Fibroblast of lung (primary cell): ENCODE measurements at regions not wholly inside any gene's neighbourhood (a gene's known extent, or its start where the extent isn't known, plus 50 kb on each side); places are given as distances from the start of the nearest gene placed in this dataset.
"Not testable (repeated sequence)": the region's sequence is repeated elsewhere in the genome, so short reads cannot be mapped to it uniquely, and the experiment has no call there.

ENCODE experiments used
- DNase-seq, 2 donors: peaks; one replicate each; pipeline versions ENCODE4 v3.0.0 to v3.0.0-alpha.2; 2010; ENCODE audit warnings: low read depth in 2 of 2
- H2AFZ ChIP-seq: 2 replicates; pipeline ENCODE4 v1.5.1; 2012; ENCODE audit warnings: low read length, control low read depth, inconsistent platforms
- H3K27ac ChIP-seq: 2 replicates; pipeline ENCODE4 v1.5.1; 2011; ENCODE audit warnings: low read length, control low read depth; ENCODE audit not compliant: insufficient read depth
- H3K27me3 ChIP-seq: 2 replicates; pipeline ENCODE4 v1.5.1; 2011; ENCODE audit warnings: mild to moderate bottlenecking, low read length; ENCODE audit not compliant: control insufficient read depth, insufficient read depth
- H3K36me3 ChIP-seq: 2 replicates; pipeline ENCODE4 v1.5.1; 2011; ENCODE audit warnings: low read length; ENCODE audit not compliant: control insufficient read depth, insufficient read depth
- H3K4me1 ChIP-seq: 2 replicates; pipeline ENCODE4 v1.5.1; 2011; ENCODE audit warnings: low read length; ENCODE audit not compliant: control insufficient read depth, insufficient read depth; ENCODE audit errors: extremely low read depth
- H3K4me2 ChIP-seq: 2 replicates; pipeline ENCODE4 v1.5.1; 2011; ENCODE audit warnings: low read length, control low read depth; ENCODE audit not compliant: insufficient read depth; ENCODE audit errors: extremely low read depth
- H3K4me3 ChIP-seq, 4 experiments: fragments of 200-600 bp in 1 of 4; sonication (generic) in 1 of 4; replicated peaks in 1 of 4; 2 replicates each; pipeline ENCODE4 v1.5.1; 2011 to 2016; ENCODE audit warnings: low read length in 4 of 4, low read depth in 3 of 4, mild to moderate bottlenecking in 3 of 4, control low read depth in 2 of 4, inconsistent platforms in 1 of 4, mixed read lengths in 1 of 4; ENCODE audit not compliant: insufficient read depth in 1 of 4; ENCODE audit errors: control extremely low read depth in 1 of 4
- H3K79me2 ChIP-seq: 2 replicates; pipeline ENCODE4 v1.5.1; 2012; ENCODE audit warnings: mild to moderate bottlenecking, low read length, inconsistent platforms; ENCODE audit not compliant: control insufficient read depth, insufficient read depth
- H3K9ac ChIP-seq: 2 replicates; pipeline ENCODE4 v1.5.1; 2011; ENCODE audit warnings: mild to moderate bottlenecking, low read length, control low read depth; ENCODE audit not compliant: insufficient read depth
- H3K9me3 ChIP-seq: 2 replicates; pipeline ENCODE4 v1.5.1; 2012; ENCODE audit warnings: low read depth, low read length; ENCODE audit not compliant: control insufficient read depth, insufficient read depth
- H4K20me1 ChIP-seq: 2 replicates; pipeline ENCODE4 v1.5.1; 2011; ENCODE audit warnings: low read length; ENCODE audit not compliant: control insufficient read depth, insufficient read depth; ENCODE audit errors: extremely low read depth
- EZH2 ChIP-seq: IDR thresholded peaks from 2 replicates; pipeline ENCODE4 v1.5.1; 2012; ENCODE audit warnings: low read length, control low read depth, mild to moderate bottlenecking; ENCODE audit errors: missing control alignments
- TF ChIP-seq, protein P1 (sequence below), 2 donors: IDR thresholded peaks in 1 of 2; conservative IDR thresholded peaks in 1 of 2; 1 replicate in 1 of 2; 2 replicates in 1 of 2; pipeline ENCODE4 v1.5.1; 2011 to 2012; ENCODE audit warnings: low read length in 2 of 2, control low read depth in 1 of 2, inconsistent platforms in 1 of 2, low read depth in 1 of 2, mild to moderate bottlenecking in 1 of 2

DNA sequence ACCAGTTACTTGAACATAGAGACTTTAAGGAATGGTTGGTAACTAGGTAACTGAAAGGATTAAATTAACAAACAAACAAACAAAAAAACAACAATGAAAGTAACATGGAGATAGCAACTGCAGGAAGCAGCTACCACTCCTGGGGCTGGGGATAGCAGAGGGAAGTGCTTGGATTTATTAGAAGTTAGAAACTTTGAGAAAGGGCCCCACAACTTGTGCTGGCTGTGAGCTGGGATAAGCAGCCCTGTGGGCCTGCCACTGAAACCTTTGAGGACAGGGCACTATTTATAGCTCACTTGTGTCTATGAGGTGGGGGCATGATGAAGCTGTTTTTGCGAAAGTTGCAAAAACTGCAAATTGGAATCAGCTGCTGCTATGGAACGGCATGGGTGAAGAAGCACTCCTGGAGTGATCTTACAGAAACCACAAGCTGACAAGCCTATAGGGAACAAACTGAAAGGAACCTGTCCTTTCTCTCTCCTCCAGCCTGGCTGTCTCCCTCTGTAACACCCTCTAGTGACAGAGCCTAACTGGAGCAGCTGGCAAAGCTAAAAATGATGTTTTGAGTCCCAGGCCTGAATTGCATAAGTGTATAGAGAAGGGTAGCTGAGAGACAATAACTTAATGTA lies 91.4 kb upstream of the RANBP6 start:
- H3K36me3 ChIP-seq, result no peaks in the 10 kb centered on the region
- no peaks in the 10 kb centered on the region for H3K79me2 ChIP-seq
- no peaks in the 10 kb centered on the region for H4K20me1 ChIP-seq
- H3K4me1 ChIP-seq, result no peaks in the 10 kb centered on the region
- DNase-seq, result peak; percentile 2 to 34
- no peaks in the 10 kb centered on the region for H3K9me3 ChIP-seq
- H3K4me3 ChIP-seq, result no peak overlapping the region
- H3K4me2 ChIP-seq, result peak overlapping the region; percentile 32
- no peak for TF ChIP-seq EZH2
- TF ChIP-seq, protein P1, sequence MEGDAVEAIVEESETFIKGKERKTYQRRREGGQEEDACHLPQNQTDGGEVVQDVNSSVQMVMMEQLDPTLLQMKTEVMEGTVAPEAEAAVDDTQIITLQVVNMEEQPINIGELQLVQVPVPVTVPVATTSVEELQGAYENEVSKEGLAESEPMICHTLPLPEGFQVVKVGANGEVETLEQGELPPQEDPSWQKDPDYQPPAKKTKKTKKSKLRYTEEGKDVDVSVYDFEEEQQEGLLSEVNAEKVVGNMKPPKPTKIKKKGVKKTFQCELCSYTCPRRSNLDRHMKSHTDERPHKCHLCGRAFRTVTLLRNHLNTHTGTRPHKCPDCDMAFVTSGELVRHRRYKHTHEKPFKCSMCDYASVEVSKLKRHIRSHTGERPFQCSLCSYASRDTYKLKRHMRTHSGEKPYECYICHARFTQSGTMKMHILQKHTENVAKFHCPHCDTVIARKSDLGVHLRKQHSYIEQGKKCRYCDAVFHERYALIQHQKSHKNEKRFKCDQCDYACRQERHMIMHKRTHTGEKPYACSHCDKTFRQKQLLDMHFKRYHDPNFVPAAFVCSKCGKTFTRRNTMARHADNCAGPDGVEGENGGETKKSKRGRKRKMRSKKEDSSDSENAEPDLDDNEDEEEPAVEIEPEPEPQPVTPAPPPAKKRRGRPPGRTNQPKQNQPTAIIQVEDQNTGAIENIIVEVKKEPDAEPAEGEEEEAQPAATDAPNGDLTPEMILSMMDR (conservative IDR thresholded peaks at IDR 0.05 in 1 of 2, IDR thresholded peaks at IDR 0.05 in 1 of 2; ENCODE audit: low read depth in 1 of 2, low read length in 2 of 2), result peak; percentile 31 to 38
- no peak overlapping the region for H3K9ac ChIP-seq
- no peak overlapping the region for H3K27ac ChIP-seq
- no peaks in the 10 kb centered on the region for H3K27me3 ChIP-seq
- H2AFZ ChIP-seq, result no peak overlapping the region

DNA sequence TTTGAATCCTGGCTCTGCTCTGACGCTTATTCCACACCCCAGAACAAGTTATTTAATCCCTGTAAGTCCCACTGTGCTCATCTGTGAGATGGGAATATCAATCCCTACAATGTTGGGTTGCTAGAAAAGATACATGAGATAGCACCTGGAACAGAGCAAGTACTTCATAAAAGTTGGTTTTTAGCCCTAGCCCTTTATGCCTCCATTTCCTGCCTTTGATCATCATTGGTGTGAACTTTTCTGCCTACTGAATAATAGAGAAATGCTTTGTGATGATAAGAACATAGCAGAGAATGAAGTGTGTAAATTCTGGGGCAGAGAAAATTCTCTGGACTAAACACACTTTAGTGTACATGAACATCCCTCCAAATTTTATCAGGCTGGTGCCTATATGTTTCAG lies 90.3 kb upstream of the RANBP6 start:
- Histone ChIP-seq H3K36me3 (no peaks in the 10 kb centered on the region), H3K4me3 (no peak overlapping the region), H4K20me1 (no peaks in the 10 kb centered on the region), H3K79me2 (no peaks in the 10 kb centered on the region), H3K4me1 (no peaks in the 10 kb centered on the region), H3K9me3 (no peaks in the 10 kb centered on the region), H2AFZ (no peak overlapping the region), H3K4me2 (no peak overlapping the region), H3K27me3 (no peaks in the 10 kb centered on the region), H3K9ac (no peak overlapping the region), H3K27ac (no peak overlapping the region)
- no peak for DNase-seq
- TF ChIP-seq, protein P1 (conservative IDR thresholded peaks at IDR 0.05 in 1 of 2, IDR thresholded peaks at IDR 0.05 in 1 of 2; ENCODE audit: low read depth in 1 of 2, low read length in 2 of 2), result no peak
- no peak for TF ChIP-seq EZH2

DNA sequence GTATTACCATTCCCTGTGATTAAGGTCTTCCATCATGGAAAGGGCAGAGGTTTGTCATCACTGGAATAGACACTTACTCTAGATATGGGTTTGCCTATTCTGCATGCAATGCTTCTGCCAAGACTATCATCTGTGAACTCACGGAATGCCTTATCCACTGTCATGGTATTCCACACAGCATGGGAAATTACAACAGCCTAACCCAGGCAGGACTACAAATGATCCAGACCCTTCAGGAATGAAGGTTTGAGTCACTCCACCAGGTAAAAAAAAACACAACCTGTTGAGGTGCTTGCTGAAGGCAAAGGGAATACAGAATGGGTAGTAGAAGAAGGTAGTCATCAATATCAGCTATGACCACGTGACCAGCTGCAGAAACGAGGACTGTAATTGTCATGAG lies 89.0 kb upstream of the RANBP6 start:
- H3K27me3 ChIP-seq, H3K27ac ChIP-seq, H3K4me2 ChIP-seq, H2AFZ ChIP-seq, DNase-seq, H3K4me1 ChIP-seq, H3K9ac ChIP-seq, H3K79me2 ChIP-seq, H3K36me3 ChIP-seq, H4K20me1 ChIP-seq, H3K4me3 ChIP-seq, H3K9me3 ChIP-seq: not testable (repeated sequence)

DNA sequence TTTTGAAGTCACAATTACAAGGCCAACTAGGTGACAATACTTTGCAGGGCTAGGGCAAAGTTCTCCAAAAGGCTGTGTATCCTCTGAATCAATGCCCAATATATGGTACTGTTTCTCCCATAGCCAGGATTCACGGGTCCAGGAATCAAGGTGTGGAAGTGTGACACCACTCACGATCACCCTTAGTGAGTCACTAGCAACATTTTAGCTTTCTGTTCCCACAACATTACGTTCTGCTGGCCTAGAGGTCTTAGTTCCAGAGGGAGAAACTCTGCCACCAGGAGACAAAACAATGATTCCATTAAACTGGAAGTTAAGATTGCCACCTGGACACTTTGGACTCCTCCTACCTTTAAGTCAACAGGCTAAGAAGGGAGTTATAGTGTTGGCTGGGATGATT lies 88.5 kb upstream of the RANBP6 start:
- H3K4me2 ChIP-seq, H3K27me3 ChIP-seq, H3K36me3 ChIP-seq, H3K79me2 ChIP-seq, H3K4me1 ChIP-seq, H3K9me3 ChIP-seq, H3K27ac ChIP-seq, H4K20me1 ChIP-seq, H3K4me3 ChIP-seq, H2AFZ ChIP-seq, H3K9ac ChIP-seq, DNase-seq: not testable (repeated sequence)

DNA sequence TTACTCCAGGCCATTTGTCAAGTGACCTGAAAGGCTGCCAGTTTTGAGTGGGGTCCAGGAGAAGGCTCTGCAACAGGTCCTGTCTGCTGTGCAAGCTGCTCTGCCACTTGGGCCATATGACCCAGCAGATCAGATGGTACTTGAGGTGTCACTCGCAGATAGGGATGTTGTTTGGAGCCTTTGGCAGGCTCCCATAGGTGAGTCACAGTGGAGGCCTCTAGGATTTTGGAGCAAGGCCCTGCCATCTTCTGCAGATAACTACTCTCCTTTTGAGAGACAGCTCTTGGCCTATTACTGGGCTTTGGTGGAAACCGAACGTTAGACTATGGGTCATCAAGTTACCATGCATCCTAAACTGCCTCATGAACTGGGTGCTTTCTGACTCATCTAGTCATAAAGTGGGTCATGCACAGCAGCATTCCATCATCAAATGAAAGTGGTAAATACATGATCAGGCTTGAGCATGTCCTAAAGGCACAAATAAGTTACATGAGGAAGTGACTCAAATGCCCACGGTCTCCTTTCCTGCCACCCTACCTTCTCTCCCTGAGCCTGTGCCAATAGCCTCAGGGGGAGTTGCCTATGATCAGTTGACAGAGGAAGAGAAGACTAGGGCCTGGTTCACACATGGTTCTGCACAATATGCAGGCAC lies 87.0 kb upstream of the RANBP6 start:
- H3K27me3 ChIP-seq, H3K27ac ChIP-seq, H3K4me3 ChIP-seq, H3K36me3 ChIP-seq, H3K4me2 ChIP-seq, H3K9ac ChIP-seq, H3K79me2 ChIP-seq, H4K20me1 ChIP-seq, H3K4me1 ChIP-seq, H2AFZ ChIP-seq, H3K9me3 ChIP-seq: not testable (repeated sequence)
- DNase-seq, result peak in 1 of 2 donors; percentile 20
